OCI-LY7 (cell line): ENCODE measurements at regions not wholly inside any gene's neighbourhood (a gene's known extent, or its start where the extent isn't known, plus 50 kb on each side); places are given as distances from the start of the nearest gene placed in this dataset.

Experiments
- BruUV-seq: library from RNA; stranded (reverse); fragments of 400-500 nt; replicated peaks from 2 replicates; lab custom pipeline; 2021; lab: Mats Ljungman, UMichigan
- CTCF ChIA-PET: fragments of 300-600 bp; sonication (Branson Sonifier 250); formaldehyde crosslinking; loops from one replicate; lab custom pipeline; 2022; ENCODE audit warnings: antibody characterized with exemption; ENCODE audit not compliant: unreplicated experiment; lab: Charles Lee
- POLR2A ChIA-PET: fragments of 300-600 bp; sonication (Branson Sonifier 250); formaldehyde crosslinking; loops from one replicate; lab custom pipeline; 2022; ENCODE audit warnings: antibody characterized with exemption; lab: Charles Lee
- DNase-seq: peaks from one replicate; pipeline ENCODE4 v3.0.0-alpha.2; 2015; ENCODE audit warnings: low spot score
- H2AFZ ChIP-seq: fragments of 200-600 bp; sonication (generic), shearing (Covaris generic); 2 replicates; pipeline ENCODE4 v1.6.1; 2014; ENCODE audit warnings: mild to moderate bottlenecking, antibody characterized with exemption, low read length, moderate library complexity
- H3K27ac ChIP-seq: fragments of 200-600 bp; sonication (generic); 2 replicates; pipeline ENCODE4 v1.5.1; 2014; ENCODE audit warnings: mixed run types, low read depth, mild to moderate bottlenecking, moderate library complexity, low read length, inconsistent platforms; ENCODE audit not compliant: poor library complexity, severe bottlenecking
- H3K36me3 ChIP-seq: fragments of 200-600 bp; sonication (generic); 2 replicates; pipeline ENCODE4 v1.6.1; 2014; ENCODE audit warnings: mild to moderate bottlenecking, antibody characterized with exemption, low read length, moderate library complexity, mixed read lengths; ENCODE audit not compliant: insufficient read depth
- H3K4me1 ChIP-seq: fragments of 200-600 bp; sonication (generic); 2 replicates; pipeline ENCODE4 v1.5.1; 2014; ENCODE audit warnings: mild to moderate bottlenecking, low read length; ENCODE audit not compliant: insufficient read depth, poor library complexity, severe bottlenecking
- H3K4me2 ChIP-seq: fragments of 200-600 bp; sonication (generic); 2 replicates; pipeline ENCODE4 v1.6.1; 2014; ENCODE audit warnings: mild to moderate bottlenecking, low read length
- H3K4me3 ChIP-seq: fragments of 200-600 bp; sonication (generic); 2 replicates; pipeline ENCODE4 v1.5.1; 2014; ENCODE audit warnings: mild to moderate bottlenecking, low read depth, low read length; ENCODE audit not compliant: poor library complexity, severe bottlenecking
- H3K79me2 ChIP-seq: fragments of 200-600 bp; sonication (generic); 2 replicates; pipeline ENCODE4 v1.6.1; 2016; ENCODE audit warnings: low read depth, mild to moderate bottlenecking, low read length, moderate library complexity, mixed read lengths; ENCODE audit not compliant: insufficient read depth
- H3K9me2 ChIP-seq: fragments of 200-600 bp; sonication (generic); 2 replicates; pipeline ENCODE4 v1.6.1; 2016; ENCODE audit warnings: mild to moderate bottlenecking, low read length, mixed read lengths; ENCODE audit not compliant: insufficient read depth
- H3K9me3 ChIP-seq: fragments of 200-600 bp; sonication (generic); 2 replicates; pipeline ENCODE4 v1.6.1; 2014; ENCODE audit warnings: mild to moderate bottlenecking, mixed run types, low read length, mixed read lengths
- H4K20me1 ChIP-seq: fragments of 200-600 bp; sonication (generic); 2 replicates; pipeline ENCODE4 v1.6.1; 2014; ENCODE audit warnings: mild to moderate bottlenecking, antibody characterized with exemption, low read length, moderate library complexity, mixed read lengths; ENCODE audit not compliant: insufficient read depth
- CTCF ChIP-seq: fragments of 200-600 bp; sonication (generic); conservative IDR thresholded peaks from 2 replicates; pipeline ENCODE4 v1.5.1; 2014; ENCODE audit warnings: mild to moderate bottlenecking, antibody characterized with exemption, low read length, moderate library complexity, mixed read lengths
- EZH2phosphoT487 ChIP-seq: fragments of 200-600 bp; sonication (generic); IDR thresholded peaks from 2 replicates; pipeline ENCODE4 v1.6.1; 2018; ENCODE audit warnings: low read depth, borderline replicate concordance, mild to moderate bottlenecking, mixed run types, antibody characterized with exemption, low read length, moderate library complexity, mixed read lengths
- intact Hi-C: fragments of 100-400 bp; cut with micrococcal nuclease; formaldehyde crosslinking; loops from one replicate; pipeline ENCODE4 v1.10.0; 2022; ENCODE audit not compliant: unreplicated experiment

- ChIA-PET CTCF (no interaction called here), POLR2A (interaction anchor here (0.7 to 1.2 kb wide), 4 partner anchors 17 to 541 kb away, joined by 3 to 5 read pairs (median 4); no protein-coding TSS in a partner anchor)
- intact Hi-C loops: no loop called here
Observed at GRCh38 chr14:45793081-45793480, 540.1 kb upstream of the MIS18BP1 start.

GRCh38 chr14:45790293-45790692, 537.3 kb upstream of the MIS18BP1 start:
- Histone ChIP-seq H4K20me1 (no peaks in the 10 kb centered on the region), H3K9me2 (no peaks in the 10 kb centered on the region), H3K79me2 (no peaks in the 10 kb centered on the region), H3K27ac (no peak overlapping the region), H3K4me2 (no peak overlapping the region), H2AFZ (no peak overlapping the region), H3K36me3 (no peaks in the 10 kb centered on the region), H3K4me3 (no peak overlapping the region), H3K4me1 (no peaks in the 10 kb centered on the region), H3K9me3 (no peaks in the 10 kb centered on the region)
- intact Hi-C loops: no loop called here
- no TSS peak for BruUV-seq
- DNase-seq: no peak
- TF ChIP-seq CTCF (no peak), EZH2phosphoT487 (no peak)
- ChIA-PET CTCF (no interaction called here), POLR2A (interaction anchor here (1.2 kb wide), 1 partner anchor 11 kb away, joined by 3 read pairs; no protein-coding TSS in a partner anchor)

More at GRCh38 chr14:45793081-45793480, 540.1 kb upstream of the MIS18BP1 start:
- Histone ChIP-seq H3K27ac (no peak overlapping the region), H3K9me2 (no peaks in the 10 kb centered on the region), H3K36me3 (no peaks in the 10 kb centered on the region), H3K9me3 (no peaks in the 10 kb centered on the region), H3K79me2 (no peaks in the 10 kb centered on the region), H3K4me3 (no peak overlapping the region), H4K20me1 (no peaks in the 10 kb centered on the region), H3K4me2 (no peak overlapping the region), H2AFZ (no peak overlapping the region), H3K4me1 (no peaks in the 10 kb centered on the region)
- no peak for DNase-seq
- BruUV-seq: no TSS peak
- TF ChIP-seq CTCF: no peak
- no peak for TF ChIP-seq EZH2phosphoT487

- no peaks in the 10 kb centered on the region for H3K9me2 ChIP-seq
- CTCF ChIA-PET: no interaction called here
- H3K36me3 ChIP-seq: no peaks in the 10 kb centered on the region
- no peak for TF ChIP-seq CTCF
- no peak for TF ChIP-seq EZH2phosphoT487
- intact Hi-C loops: no loop called here
- no peaks in the 10 kb centered on the region for H3K79me2 ChIP-seq
- H4K20me1 ChIP-seq: no peaks in the 10 kb centered on the region
- BruUV-seq: no TSS peak
- H3K9me3 ChIP-seq: 0 out of 2 replicates have a peak, but pooled peaks cover 5% of the 10 kb centered on the region
- no peaks in the 10 kb centered on the region for H3K4me1 ChIP-seq
- no peak overlapping the region for H3K4me3 ChIP-seq
- H2AFZ ChIP-seq: no peak overlapping the region
- POLR2A ChIA-PET: no interaction called here
- peak; percentile 2 for DNase-seq
- no peak overlapping the region for H3K4me2 ChIP-seq
- H3K27ac ChIP-seq: no peak overlapping the region
Observed at GRCh38 chr14:45787167-45787566, 534.2 kb upstream of the MIS18BP1 start.
